ENCODE measurements at regions not wholly inside any gene's neighbourhood (a gene's known extent, or its start where the extent isn't known, plus 50 kb on each side); places are given as distances from the start of the nearest gene placed in this dataset.

DNA sequence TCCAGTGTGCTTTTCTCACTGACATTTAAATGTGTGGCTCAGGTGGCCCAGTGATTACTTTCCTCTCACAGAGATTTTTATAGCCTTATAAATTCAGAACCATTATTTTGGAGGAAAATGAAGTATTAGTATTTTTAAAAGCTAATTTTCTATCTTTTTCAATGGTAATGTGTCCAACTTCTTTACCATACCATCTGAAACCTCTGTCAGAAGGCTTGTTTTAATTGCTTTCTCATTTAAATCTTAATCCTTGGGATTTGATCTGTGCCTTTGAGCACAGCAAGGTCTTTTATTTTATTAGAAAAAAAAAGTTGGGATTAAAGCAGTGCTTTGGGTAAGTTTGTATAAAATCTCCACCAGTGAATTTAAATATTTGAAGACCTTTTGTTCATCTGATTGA lies 452.3 kb upstream of the RAG2 start:
- Histone ChIP-seq H3K36me3 (no peaks in the 10 kb centered on the region), H3K4me1 (no peaks in the 10 kb centered on the region), H3K4me3 (no peak overlapping the region), H3K27me3 (ENCODE audit: low read depth) (no peaks in the 10 kb centered on the region), H3K9me3 (no peaks in the 10 kb centered on the region), H3K27ac (no peak overlapping the region)
- DNase-seq (no peak), ATAC-seq (no peak)
- TF ChIP-seq, protein P1, sequence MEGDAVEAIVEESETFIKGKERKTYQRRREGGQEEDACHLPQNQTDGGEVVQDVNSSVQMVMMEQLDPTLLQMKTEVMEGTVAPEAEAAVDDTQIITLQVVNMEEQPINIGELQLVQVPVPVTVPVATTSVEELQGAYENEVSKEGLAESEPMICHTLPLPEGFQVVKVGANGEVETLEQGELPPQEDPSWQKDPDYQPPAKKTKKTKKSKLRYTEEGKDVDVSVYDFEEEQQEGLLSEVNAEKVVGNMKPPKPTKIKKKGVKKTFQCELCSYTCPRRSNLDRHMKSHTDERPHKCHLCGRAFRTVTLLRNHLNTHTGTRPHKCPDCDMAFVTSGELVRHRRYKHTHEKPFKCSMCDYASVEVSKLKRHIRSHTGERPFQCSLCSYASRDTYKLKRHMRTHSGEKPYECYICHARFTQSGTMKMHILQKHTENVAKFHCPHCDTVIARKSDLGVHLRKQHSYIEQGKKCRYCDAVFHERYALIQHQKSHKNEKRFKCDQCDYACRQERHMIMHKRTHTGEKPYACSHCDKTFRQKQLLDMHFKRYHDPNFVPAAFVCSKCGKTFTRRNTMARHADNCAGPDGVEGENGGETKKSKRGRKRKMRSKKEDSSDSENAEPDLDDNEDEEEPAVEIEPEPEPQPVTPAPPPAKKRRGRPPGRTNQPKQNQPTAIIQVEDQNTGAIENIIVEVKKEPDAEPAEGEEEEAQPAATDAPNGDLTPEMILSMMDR (IDR thresholded peaks at IDR 0.05): no peak
- intact Hi-C loops (cut with DNase I): no loop called here

DNA sequence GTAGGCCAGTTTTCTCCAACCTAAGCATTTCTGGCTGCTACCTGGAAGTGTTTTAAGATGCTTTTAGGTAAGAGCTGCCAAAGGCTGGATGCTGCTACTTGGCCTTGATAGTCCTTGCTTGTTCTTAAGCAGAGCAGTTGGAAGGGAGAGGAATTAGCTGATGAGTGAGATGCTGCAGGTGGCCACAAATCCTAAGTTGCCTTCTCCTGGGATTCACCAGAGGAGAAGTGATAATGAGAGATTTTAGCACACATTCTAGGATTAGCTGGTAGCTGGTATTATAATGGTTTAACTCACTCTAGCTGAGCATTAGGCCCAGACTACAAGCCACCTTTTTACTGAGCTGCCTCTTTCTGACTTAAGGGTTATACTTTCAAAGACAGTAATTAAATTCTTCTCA lies 442.9 kb upstream of the RAG2 start:
- DNase-seq (no peak), ATAC-seq (no peak)
- Histone ChIP-seq H3K4me3 (no peak overlapping the region), H3K9me3 (no peaks in the 10 kb centered on the region), H3K36me3 (no peaks in the 10 kb centered on the region), H3K27ac (no peak overlapping the region), H3K27me3 (ENCODE audit: low read depth) (no peaks in the 10 kb centered on the region), H3K4me1 (no peaks in the 10 kb centered on the region)
- TF ChIP-seq, protein P1 (IDR thresholded peaks at IDR 0.05): no peak
- intact Hi-C loops (cut with DNase I): no loop called here

DNA sequence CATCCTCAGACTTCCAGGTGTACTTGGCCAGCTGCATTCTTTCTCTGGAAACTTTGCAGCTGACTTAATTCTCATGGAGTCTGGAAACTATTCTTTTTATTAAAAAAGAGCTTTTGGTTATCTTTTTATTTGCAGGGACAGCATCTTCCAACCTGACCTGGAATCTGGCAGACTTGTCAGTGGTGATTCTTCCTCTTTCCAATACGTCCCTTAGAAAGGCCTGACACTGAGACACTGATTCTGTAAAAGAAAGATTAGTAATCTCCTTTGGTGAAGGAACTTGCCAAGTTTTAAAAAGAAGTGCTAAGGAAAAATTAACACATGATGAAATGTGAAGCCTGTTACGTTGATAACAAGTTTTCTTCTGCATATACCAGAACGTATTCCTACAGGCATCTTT lies 440.9 kb upstream of the RAG2 start:
- no peak for DNase-seq
- Histone ChIP-seq H3K4me3 (no peak overlapping the region), H3K4me1 (no peaks in the 10 kb centered on the region), H3K36me3 (no peaks in the 10 kb centered on the region), H3K27me3 (ENCODE audit: low read depth) (no peaks in the 10 kb centered on the region), H3K9me3 (no peaks in the 10 kb centered on the region), H3K27ac (no peak overlapping the region)
- ATAC-seq: no peak
- intact Hi-C loops (cut with DNase I): no loop called here
- TF ChIP-seq, protein P1 (IDR thresholded peaks at IDR 0.05): no peak

DNA sequence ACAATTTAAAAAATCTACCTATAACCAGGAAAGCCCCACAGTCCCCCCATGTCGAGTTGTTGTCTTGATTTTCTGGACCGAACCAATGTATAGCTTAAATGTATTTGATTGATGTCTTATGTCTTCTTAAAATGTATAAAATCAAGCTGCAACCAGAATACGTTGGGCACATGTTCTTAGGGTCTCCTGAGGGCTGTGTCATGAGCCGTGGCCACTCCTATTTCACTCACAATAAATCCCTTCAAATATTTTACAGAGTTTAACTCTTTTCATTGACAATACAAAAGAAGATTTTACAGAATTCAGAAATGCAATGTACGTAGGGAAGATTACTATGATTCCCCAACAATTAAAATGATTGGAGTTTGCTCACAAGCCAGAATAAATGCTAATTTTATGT lies 428.7 kb upstream of the RAG2 start:
- H3K9me3 ChIP-seq: no peaks in the 10 kb centered on the region
- H3K27me3 ChIP-seq (ENCODE audit: low read depth): no peaks in the 10 kb centered on the region
- DNase-seq: no peak
- intact Hi-C loops (cut with DNase I): no loop called here
- ATAC-seq: no peak
- TF ChIP-seq, protein P1 (IDR thresholded peaks at IDR 0.05): no peak
- H3K4me1 ChIP-seq: no peaks in the 10 kb centered on the region
- H3K27ac ChIP-seq: no peak overlapping the region
- no peak overlapping the region for H3K4me3 ChIP-seq
- H3K36me3 ChIP-seq: no peaks in the 10 kb centered on the region

DNA sequence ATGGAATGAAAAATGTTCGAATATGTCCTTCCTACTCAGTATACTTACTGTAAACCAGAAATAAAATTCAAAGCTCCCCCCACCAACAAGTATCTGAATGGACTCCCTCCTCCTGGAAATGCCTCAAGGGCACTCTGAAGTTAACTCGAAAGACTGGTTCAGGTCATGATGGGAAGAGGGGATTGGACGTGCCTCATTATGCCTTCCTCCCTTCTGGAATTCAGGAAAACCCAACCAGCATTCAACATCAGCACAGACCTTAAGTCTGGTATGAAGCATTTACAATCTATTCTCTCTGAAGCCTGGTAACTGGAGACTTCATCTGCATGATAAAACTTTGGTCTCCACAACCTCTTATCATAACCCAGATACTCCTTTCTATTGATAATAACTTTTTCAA lies 428.3 kb upstream of the RAG2 start:
- no peaks in the 10 kb centered on the region for H3K27me3 ChIP-seq (ENCODE audit: low read depth)
- TF ChIP-seq, protein P1 (IDR thresholded peaks at IDR 0.05): no peak
- no peak overlapping the region for H3K4me3 ChIP-seq
- no peaks in the 10 kb centered on the region for H3K9me3 ChIP-seq
- no peak overlapping the region for H3K27ac ChIP-seq
- no peaks in the 10 kb centered on the region for H3K36me3 ChIP-seq
- ATAC-seq (no peak), DNase-seq (no peak)
- intact Hi-C loops (cut with DNase I): no loop called here
- H3K4me1 ChIP-seq: no peaks in the 10 kb centered on the region

DNA sequence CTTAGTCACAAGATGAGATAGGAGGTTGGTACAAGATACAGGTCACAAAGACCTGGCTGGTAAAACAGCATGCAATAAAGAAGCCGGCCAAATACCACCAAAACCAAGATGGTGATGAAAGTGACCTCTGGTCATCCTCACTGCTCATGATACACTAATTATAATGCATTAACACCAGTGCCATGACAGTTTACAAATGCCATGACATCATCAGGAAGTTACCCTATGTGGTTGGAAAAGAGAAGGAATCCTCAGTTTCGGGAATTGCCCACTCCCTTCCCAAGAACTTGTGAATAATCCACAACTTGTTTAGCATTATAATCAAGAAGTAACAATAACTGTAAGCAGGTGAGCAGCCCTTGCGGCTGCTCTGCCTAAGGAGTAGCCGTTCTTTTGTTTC lies 408.5 kb upstream of the RAG2 start:
- H3K27me3 ChIP-seq (ENCODE audit: low read depth): no peaks in the 10 kb centered on the region
- H3K27ac ChIP-seq: no peak overlapping the region
- TF ChIP-seq, protein P1 (IDR thresholded peaks at IDR 0.05): no peak
- no peak for DNase-seq
- intact Hi-C loops (cut with DNase I): no loop called here
- no peaks in the 10 kb centered on the region for H3K9me3 ChIP-seq
- no peaks in the 10 kb centered on the region for H3K36me3 ChIP-seq
- no peak overlapping the region for H3K4me3 ChIP-seq
- ATAC-seq: no peak
- H3K4me1 ChIP-seq: no peaks in the 10 kb centered on the region
